OCI-LY7 (cell line): ENCODE measurements at regions not wholly inside any gene's neighbourhood (a gene's known extent, or its start where the extent isn't known, plus 50 kb on each side); places are given as distances from the start of the nearest gene placed in this dataset.

Source experiments
- CTCF ChIP-seq: fragments of 200-600 bp; sonication (generic); conservative IDR thresholded peaks from 2 replicates; pipeline ENCODE4 v1.5.1; 2014; ENCODE audit warnings: mild to moderate bottlenecking, antibody characterized with exemption, low read length, moderate library complexity, mixed read lengths
- EZH2phosphoT487 ChIP-seq: fragments of 200-600 bp; sonication (generic); IDR thresholded peaks from 2 replicates; pipeline ENCODE4 v1.6.1; 2018; ENCODE audit warnings: low read depth, borderline replicate concordance, mild to moderate bottlenecking, mixed run types, antibody characterized with exemption, low read length, moderate library complexity, mixed read lengths

- TF ChIP-seq CTCF (no peak), EZH2phosphoT487 (no peak)
Measured at GRCh38 chr2:160825433-160825832, 331.8 kb upstream of the RBMS1 start.
